SU-DHL-6 (cell line): ENCODE measurements at regions not wholly inside any gene's neighbourhood (a gene's known extent, or its start where the extent isn't known, plus 50 kb on each side); places are given as distances from the start of the nearest gene placed in this dataset.

Experiments used
- EZH2phosphoT487 ChIP-seq: fragments of 200-600 bp; sonication (generic), shearing (Covaris generic); conservative IDR thresholded peaks from 2 replicates; pipeline ENCODE4 v1.6.1; 2018; ENCODE audit warnings: mild to moderate bottlenecking, antibody characterized with exemption, low read length, moderate library complexity, mixed read lengths
- TF ChIP-seq, protein P1 (sequence below): fragments of 200-600 bp; sonication (generic); IDR thresholded peaks from one replicate; pipeline ENCODE4 v1.5.1; 2017; ENCODE audit warnings: antibody characterized with exemption, mild to moderate bottlenecking, low read length, moderate library complexity; ENCODE audit not compliant: insufficient read depth, poor library complexity, severe bottlenecking

DNA sequence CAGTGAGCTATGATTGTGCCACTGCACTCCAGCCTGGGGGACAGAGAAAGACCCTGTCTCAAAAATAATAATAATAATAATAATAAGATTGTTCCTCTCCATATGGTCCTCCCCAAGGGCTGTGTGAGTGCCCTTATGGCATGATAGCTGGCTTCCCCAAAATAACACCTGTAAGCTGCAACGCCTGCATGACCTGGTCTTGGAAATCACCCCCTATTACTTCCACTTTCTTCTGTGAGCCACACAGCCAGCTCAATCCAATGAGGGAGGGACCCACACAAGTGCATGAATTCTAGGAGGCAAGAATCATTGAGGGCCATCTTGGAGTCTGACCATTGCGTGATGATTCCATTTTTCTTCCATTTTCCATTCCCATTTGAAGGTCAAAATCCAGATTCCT, 82.7 kb upstream of the CALN1 start:
- TF ChIP-seq, protein P1, sequence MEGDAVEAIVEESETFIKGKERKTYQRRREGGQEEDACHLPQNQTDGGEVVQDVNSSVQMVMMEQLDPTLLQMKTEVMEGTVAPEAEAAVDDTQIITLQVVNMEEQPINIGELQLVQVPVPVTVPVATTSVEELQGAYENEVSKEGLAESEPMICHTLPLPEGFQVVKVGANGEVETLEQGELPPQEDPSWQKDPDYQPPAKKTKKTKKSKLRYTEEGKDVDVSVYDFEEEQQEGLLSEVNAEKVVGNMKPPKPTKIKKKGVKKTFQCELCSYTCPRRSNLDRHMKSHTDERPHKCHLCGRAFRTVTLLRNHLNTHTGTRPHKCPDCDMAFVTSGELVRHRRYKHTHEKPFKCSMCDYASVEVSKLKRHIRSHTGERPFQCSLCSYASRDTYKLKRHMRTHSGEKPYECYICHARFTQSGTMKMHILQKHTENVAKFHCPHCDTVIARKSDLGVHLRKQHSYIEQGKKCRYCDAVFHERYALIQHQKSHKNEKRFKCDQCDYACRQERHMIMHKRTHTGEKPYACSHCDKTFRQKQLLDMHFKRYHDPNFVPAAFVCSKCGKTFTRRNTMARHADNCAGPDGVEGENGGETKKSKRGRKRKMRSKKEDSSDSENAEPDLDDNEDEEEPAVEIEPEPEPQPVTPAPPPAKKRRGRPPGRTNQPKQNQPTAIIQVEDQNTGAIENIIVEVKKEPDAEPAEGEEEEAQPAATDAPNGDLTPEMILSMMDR = no peak
- no peak for TF ChIP-seq EZH2phosphoT487
